GM19463 (cell line): ENCODE measurements at regions not wholly inside any gene's neighbourhood (a gene's known extent, or its start where the extent isn't known, plus 50 kb on each side); places are given as distances from the start of the nearest gene placed in this dataset.
"Not testable (repeated sequence)": the region's sequence is repeated elsewhere in the genome, so short reads cannot be mapped to it uniquely, and the experiment has no call there.

Source experiments
- ATAC-seq: cut with Tn5 transposase; IDR thresholded peaks from one replicate; pipeline ENCODE4 v1.9.1; 2021; ENCODE audit warnings: mild to moderate bottlenecking, moderate library complexity; ENCODE audit not compliant: unreplicated experiment

DNA sequence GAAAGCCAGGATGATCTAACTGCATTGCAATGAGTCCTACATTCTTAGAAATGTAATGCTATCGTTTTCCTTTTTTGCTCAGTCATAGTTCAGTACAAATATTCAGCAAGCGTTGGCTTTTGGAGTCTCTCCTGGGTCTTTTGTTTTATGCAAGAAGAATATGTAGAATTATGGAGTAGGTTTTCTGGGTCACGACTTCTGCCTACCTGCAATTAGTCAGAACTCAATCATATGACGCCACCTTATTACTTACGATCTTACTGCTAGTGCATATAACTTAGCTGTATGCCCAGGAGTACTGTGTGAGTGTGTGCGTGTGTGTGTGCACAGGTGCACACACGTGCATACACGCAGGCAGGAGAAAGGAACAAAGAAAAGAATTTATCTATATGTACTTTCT is 640.2 kb downstream of the STK39 start:
- ATAC-seq = no peak

DNA sequence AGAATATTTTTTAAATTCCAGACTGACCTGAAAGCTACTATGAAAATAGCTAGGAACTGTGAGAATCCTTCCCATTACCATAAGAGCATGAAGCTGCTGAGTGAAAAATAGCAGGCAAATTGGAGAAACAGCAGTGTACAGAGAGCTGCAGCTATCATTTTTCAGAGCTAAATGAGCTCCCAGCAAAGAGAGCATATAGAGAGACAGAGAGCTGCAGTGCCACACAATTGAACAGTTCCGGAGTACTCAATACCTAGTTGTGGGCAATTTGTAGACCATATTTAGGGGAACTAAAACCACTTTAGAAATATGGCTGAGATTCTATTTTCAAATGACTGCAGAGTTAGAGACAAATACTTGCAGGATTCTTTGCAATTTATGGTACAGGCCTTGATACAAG is 645.3 kb downstream of the STK39 start:
- ATAC-seq = no peak

DNA sequence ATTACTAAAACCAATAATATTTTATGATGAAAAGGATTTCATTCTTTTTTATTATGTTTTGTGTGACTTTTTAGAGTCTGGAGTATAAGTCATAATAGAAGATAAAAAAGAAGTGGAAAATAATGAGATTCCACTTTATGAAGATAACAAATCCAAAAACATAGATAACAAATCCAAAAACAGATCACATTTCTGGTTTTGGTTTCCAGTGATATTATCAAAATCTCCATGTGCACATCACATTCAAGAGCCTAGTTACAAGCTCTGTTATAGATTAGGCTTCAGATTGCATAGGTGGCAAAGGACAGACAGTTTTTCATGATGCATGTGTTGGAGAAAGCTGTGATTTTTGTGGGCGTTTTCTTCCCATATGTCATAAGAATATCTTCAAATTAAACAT is 648.2 kb downstream of the STK39 start:
- ATAC-seq = no peak

DNA sequence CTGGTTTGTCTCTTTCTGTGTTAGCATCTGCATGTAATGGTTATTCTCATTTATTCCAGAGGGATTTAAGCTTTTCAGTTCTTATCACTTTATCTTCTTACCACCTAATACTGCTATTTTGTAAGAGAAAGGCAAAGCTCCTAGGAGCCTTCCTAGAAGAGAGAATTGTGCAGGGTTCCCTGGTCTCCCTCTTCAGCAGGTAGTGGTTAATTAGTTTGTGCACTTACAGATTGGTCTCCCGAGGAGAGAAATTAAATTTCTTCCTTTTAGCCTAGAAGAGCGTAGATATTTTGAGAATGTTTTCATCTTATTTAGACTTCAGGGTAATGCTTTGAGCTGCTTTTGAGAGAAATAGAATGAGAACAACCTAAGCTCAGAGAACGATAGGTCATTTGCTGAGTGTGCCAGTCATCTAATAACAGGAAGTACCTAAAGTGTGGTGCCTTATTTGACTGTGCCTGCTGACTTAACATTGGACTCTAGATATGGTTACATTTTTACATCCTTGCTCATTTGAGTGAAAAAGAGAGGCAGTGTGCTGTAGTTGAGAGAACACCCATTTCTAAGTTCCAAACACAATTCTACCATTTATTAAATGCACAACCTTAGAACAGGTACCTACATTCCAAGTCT is 651.4 kb downstream of the STK39 start:
- ATAC-seq = peak; percentile 98

GRCh38 chr2:167595021-167595420 is 652.4 kb downstream of the STK39 start:
- no peak for ATAC-seq

GRCh38 chr2:167592441-167592840 is 655.0 kb downstream of the STK39 start:
- ATAC-seq = no peak

DNA sequence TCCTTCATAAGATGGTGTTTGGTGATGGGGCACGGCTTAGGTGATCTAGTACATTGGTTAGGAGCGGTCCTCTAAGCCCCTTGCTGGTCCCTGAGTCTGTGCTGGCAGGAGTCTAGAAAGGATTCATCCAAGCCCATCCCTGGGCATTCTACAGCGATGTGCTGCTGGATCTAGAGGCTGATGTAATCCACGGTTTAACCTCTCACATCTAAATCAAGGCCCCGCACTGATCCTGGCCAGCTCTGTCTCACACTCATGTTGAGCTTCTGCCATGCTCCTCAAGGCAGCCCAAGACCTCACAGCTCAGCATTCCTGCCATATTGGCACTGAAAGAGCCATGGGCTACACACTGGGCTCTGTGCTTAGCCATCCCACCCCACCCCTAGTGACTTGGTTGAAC is 664.8 kb downstream of the STK39 start:
- ATAC-seq = no peak

DNA sequence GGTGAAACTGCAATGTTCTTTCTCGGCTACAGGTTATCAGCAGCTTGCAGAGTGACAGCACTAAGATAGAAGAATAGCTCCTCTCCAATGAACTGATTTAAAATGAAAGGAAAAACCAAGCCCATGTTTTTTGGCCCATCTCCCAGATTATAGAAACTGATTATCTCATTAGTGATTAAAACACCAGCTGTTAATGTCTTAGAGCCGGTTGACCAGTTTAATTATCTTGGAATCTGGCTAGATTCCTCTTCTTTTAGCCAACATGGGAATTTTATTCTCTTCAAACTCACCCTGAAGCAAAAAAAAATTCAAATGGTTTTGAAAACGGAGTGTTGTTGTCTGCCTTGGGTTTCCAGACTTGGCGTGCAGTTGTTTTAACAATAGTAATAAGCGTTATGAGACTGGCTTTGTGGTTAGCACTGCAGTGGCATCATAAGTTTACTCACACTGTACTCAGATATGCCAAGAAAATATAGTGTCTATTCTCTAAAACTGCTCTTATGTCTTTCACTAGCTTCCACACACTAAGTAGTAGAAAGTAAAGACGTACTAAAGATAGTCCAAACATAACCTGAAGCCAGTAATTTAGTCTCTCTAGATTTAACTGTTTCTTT is 665.3 kb downstream of the STK39 start:
- ATAC-seq = no peak

DNA sequence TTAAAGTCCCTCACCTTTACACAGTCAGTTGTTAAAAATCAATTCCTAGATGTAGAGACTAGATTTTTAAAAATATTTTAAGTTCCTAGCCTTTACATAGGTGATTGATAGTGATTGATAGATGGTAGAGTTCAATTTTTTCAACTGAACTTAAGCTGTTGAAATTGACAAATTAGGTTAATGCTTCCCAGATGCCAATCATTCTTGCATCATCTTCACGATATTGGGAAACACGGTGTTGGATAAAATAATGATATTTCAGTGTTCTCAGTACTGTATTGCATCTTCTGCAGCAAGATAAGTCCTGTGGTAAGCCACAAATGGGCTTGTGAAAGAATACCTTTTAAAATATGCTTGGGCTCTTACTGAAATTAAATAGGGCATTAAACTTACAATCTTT is 667.6 kb downstream of the STK39 start:
- no peak for ATAC-seq

GRCh38 chr2:167575276-167575675 is 672.1 kb downstream of the STK39 start:
- ATAC-seq = no peak

DNA sequence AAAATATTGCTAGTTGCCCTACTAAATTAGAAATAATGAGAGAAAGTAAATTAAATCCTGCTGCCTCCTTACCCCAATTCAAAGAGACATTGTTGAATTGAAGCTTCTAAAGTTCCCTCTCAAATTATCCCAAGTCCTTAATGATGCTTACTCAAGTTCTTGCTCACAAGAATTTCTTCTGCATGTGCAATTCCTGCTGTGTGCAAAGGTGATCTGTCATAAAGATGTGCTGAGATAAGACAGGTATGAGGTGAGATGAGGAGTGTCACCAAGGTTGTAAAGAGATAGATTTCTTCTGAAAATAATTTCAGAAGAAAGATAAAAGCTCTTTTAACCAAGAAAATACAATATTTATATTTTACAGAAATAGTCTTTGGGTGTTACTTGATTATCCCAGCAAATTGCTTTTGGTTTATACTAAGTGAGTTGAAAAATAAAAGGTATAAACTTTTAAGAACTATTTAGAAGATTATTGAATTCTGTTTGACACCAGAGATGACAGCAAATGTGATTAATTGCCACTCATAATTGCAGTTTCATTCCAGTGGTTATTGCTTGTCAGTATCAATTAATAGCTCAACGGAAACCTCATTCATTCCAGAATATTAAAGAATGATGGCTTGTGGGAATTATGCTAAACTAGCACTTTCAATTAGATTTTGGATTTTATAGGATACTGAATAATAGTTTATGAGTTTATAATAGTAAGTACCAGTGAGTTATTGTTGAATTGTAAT is 674.3 kb downstream of the STK39 start:
- no peak for ATAC-seq

DNA sequence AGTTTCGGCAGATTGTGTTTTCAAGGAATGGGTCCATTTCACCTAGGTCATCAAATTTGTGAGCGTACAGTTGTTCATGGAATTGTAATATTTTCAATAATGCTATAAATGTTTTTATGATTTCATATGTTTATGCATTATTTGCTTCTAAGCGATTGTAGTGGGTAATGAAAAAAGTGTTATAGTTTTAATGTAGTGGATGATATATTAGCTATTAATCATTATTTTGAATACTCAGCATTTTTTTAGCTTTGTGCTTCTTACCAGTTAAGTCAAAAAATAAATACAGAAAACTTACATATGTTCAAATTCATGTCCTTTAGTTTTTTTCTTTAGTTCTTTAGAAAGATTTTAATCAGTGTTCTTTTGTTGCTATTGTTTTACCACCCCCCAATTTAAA is 677.0 kb downstream of the STK39 start:
- no peak for ATAC-seq

DNA sequence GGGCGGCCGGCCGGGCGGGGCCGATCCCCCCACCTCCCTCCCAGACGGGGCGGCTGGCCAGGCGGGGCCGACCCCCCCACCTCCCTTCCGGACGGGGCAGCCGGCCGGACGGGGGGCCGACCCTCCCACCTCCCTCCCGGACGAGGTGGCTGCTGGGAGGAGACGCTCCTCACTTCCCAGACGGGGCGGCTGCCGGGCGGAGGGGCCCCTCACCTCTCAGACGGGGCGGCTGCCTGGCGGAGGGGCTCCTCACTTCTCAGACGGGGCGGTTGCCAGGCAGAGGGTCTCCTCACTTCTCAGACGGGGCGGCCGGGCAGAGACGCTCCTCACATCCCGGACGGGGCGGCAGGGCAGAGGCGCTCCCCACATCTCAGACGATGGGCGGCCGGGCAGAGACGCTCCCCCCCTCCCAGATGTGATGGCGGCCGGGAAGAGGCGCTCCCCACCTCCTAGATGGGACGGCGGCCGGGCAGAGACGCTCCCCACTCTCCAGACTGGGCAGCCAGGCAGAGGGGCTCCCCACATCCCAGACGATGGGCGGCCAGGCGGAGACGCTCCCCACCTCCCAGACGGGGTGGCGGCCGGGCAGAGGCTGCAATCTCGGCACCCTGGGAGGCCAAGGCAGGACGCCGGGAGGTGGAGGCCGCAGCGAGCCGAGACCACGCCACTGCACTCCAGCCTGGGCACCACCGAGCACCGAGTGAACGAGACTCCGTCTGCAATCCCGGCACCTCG is 675.8 kb downstream of the XIRP2 start:
- ATAC-seq = not testable (repeated sequence)

DNA sequence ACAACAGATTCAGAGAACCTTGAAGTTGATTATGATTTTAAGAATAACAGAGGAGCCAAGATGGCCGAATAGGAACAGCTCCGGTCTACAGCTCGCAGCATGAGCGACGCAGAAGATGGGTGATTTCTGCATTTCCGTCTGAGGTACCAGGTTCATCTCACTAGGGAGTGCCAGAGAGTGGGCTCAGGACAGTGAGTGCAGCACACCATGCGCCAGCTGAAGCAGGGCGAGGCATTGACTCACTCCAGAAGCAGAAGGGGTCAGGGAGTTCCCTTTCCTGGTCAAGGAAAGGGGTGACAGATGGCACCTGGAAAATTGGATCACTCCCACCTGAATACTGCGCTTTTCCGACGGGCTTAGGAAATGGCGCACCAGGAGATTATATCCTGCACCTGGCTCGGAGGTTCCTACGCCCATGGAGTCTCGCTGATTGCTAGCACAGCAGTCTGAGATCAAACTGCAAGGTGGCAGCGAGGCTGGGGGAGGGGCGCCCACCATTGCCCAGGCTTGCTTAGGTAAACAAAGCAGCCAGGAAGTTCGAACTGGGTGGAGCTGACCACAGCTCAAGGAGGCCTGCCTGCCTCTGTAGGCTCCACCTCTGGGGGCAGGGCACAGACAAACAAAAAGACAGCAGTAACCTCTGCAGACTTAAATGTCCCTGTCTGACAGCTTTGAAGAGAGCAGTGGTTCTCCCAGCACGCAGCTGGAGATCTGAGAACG is 670.2 kb downstream of the XIRP2 start:
- ATAC-seq = not testable (repeated sequence)

DNA sequence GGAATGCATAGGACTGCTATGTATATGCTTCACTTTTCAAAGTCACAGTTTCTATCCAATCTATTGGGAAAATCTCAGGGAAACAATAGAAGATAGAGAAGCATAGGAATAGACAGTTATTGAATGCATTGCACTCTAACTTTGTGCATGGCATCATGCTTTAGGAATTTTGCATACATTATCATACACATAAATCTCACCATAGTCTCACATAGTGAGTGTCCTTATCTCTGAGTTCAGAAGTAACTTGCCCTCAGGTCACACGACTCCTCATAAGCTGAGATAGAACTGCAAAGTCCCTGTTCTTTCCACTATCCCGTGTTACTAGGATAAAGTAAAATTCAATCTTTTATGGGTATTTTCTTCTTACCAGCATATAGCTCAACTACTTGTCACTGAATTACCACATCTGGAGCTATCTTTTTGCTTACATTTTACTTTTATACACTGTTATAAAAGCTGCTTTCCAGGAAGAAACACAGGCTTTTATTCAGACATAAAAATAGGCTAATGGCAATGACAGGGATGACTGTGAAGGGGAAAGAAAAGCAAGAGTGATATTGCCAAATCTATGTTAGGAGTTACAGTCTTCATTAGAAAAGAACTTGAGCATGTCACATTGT is 666.9 kb downstream of the XIRP2 start:
- ATAC-seq = no peak

- ATAC-seq = no peak
Observed at GRCh38 chr2:167553635-167554034, 665.4 kb downstream of the XIRP2 start.

GRCh38 chr2:167551416-167551815 is 663.1 kb downstream of the XIRP2 start:
- no peak for ATAC-seq

DNA sequence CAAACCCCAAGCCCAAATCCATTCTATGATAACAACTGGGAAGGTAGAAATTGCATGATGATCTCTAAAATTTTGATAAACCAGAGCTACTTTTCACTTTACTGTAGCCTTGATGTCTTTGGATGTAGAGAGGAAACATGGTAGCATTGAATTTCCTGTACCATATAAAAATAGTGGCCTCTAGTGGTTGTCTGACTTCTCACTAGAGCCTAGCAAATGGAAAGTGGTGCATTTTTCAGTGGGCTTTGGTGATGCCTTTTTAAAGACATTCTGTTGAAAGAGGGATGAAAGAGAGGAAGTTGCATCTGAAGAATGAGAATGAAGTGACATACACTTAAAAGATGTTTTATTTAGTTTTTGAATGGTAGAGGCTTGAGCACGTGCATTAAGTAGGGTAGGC is 662.2 kb downstream of the XIRP2 start:
- no peak for ATAC-seq

GRCh38 chr2:167548396-167548795 is 660.1 kb downstream of the XIRP2 start:
- no peak for ATAC-seq

DNA sequence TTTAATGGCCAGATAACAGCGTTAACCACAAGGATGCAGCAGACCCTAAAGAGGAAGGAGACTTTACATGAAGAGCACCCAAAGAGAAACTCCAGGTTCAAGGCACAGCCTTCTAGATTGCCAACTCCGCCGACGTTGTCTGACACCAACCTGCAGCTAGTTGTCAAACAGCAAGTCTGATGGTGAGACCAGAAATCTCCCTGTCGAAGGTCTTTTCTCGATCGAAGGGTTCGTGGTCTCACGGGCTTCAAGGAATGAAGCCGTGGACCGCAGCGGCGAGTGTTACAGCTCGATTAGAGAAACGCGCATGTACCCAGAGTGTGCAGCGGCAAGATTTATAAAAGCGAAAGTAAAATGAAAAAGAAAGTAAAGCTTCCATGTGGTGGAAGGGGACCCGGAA is 656.3 kb downstream of the XIRP2 start:
- ATAC-seq = no peak

DNA sequence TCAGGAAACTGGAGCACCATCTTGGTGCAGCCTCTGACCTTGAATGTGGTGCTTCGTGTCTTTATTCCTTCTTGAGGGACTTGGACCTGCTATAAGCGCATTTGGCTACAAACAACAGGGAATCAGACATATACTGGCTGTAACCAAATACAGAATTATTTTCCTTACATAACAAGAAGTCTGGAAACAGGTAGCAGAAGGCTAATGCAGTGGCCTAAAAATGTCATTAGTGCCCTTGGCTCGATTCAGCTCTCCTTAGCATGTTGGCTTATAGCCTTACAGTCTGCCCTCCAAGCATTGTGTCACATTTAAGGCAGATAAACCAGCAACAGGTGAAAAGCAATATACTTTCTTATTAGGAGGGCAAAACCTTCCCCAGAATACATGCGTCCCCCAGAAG is 655.4 kb downstream of the XIRP2 start:
- no peak for ATAC-seq
